ENCODE measurements at regions not wholly inside any gene's neighbourhood (a gene's known extent, or its start where the extent isn't known, plus 50 kb on each side); places are given as distances from the start of the nearest gene placed in this dataset.

GRCh38 chr5:143613329-143613728, 198.6 kb upstream of the HMHB1 start:
- TF ChIP-seq EZH2 (IDR thresholded peaks at IDR 0.05) (no peak), POLR2AphosphoS5 (IDR thresholded peaks at IDR 0.05; ENCODE audit: borderline replicate concordance, low read depth, low read length) (no peak)

Measured in SK-N-MC (cell line).